ENCODE measurements at regions not wholly inside any gene's neighbourhood (a gene's known extent, or its start where the extent isn't known, plus 50 kb on each side); places are given as distances from the start of the nearest gene placed in this dataset.

DNA sequence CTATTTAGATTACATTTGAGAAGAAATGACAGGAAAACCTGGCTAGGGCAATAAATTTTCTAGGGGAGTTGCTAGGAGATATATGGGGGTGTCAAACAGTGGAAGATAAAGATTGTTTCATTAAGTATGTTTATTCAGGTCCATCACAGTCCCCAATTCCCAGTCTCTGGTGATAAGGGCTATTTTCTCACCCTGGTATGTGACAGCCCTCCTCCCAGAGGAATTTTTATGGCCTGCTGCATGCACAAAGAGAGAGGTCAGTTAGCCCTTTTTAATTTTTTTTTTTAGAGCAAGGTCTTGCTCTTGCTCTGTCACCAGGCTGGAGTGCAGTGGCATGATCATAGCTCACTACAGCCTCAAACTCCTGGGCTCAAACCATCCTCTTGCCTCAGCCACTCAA is 53.6 kb upstream of the ATF7IP2 start:
- DNase-seq, result no peak
- Histone ChIP-seq H3K27me3 (no peaks in the 10 kb centered on the region), H3K4me1 (no peaks in the 10 kb centered on the region), H3K27ac (no peak overlapping the region), H3K36me3 (no peaks in the 10 kb centered on the region), H3K4me3 (no peak overlapping the region), H3K9me3 (no peaks in the 10 kb centered on the region)
- intact Hi-C loops (cut with DNase I), result no loop called here
- TF ChIP-seq, protein P1, sequence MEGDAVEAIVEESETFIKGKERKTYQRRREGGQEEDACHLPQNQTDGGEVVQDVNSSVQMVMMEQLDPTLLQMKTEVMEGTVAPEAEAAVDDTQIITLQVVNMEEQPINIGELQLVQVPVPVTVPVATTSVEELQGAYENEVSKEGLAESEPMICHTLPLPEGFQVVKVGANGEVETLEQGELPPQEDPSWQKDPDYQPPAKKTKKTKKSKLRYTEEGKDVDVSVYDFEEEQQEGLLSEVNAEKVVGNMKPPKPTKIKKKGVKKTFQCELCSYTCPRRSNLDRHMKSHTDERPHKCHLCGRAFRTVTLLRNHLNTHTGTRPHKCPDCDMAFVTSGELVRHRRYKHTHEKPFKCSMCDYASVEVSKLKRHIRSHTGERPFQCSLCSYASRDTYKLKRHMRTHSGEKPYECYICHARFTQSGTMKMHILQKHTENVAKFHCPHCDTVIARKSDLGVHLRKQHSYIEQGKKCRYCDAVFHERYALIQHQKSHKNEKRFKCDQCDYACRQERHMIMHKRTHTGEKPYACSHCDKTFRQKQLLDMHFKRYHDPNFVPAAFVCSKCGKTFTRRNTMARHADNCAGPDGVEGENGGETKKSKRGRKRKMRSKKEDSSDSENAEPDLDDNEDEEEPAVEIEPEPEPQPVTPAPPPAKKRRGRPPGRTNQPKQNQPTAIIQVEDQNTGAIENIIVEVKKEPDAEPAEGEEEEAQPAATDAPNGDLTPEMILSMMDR (IDR thresholded peaks at IDR 0.05), result no peak
- no peak for ATAC-seq

DNA sequence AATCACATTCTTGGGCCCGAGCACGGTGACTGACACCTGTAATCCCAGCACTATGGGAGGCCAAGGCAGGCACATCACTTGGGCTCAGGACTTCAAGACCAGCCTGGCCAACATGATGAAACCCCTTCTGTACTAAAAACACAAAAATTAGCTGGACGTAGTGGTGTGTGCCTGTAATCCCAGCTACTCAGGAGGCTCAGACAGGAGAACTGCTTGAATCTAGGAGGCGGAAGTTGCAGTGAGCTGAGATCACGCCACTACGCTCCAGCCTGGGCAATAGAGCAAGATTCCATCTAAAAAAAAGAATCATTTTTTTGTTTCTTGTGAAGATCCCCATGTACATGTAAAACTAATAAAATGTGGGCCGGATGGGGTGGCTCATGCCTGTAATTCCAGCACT is 53.1 kb upstream of the ATF7IP2 start:
- Histone ChIP-seq H3K27ac (no peak overlapping the region), H3K27me3 (no peaks in the 10 kb centered on the region), H3K4me3 (no peak overlapping the region), H3K4me1 (no peaks in the 10 kb centered on the region), H3K9me3 (no peaks in the 10 kb centered on the region), H3K36me3 (no peaks in the 10 kb centered on the region)
- no peak for ATAC-seq
- TF ChIP-seq, protein P1 (IDR thresholded peaks at IDR 0.05), result no peak
- intact Hi-C loops (cut with DNase I), result no loop called here
- no peak for DNase-seq

DNA sequence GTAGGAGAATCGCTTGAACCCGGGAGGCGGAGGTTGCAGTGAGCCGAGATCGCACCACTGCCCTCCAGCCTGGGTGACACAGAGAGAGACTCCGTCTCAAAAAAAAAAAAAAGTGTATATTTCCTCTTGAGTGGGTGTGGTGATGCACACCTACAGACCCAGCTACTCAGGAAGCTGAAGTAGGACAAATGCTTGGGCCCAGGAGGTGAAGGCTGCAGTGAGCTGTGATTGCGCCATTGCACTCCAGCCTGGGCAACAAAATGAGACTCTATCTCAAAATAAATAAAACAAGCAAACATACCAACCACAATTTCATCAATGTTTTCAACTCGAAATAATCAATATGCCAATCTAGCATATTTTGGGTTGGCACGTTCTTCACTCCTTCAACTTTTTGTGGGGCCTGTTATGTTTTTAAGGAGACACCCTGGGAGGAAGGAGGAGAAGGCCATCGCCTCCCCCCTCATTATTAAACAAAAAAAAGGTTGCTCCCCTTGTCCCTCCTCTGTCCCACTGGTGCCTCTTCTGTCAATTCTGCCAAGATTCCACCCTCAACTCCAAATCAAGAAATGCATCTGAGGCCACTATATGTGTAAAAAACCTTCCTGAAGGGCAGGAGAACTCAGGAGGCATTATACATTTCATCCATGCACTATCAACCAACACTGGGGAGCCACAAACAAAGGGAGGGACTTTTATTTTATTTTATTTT is 52.4 kb upstream of the ATF7IP2 start:
- no peak for ATAC-seq
- no peaks in the 10 kb centered on the region for H3K36me3 ChIP-seq

DNA sequence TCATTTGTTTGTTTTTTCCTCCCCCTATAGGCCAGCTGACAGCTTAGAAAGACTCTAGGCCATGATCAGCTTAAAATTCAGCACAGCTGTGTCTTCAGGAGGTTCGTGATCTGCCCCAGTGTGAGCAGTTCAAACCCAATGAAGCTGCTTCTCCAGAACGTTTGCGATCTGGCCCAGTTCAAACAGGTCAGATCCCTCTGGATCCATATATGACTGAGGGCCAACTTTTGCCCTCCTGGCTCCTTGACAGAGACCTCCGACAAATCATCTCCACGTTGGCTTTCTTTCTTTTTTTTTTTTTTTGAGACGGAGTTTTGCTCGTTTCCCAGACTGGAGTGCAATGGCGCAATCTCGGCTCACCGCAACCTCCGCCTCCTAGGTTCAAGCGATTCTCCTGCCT is 50.2 kb upstream of the ATF7IP2 start:
- Histone ChIP-seq H3K27ac (no peak overlapping the region), H3K27me3 (no peaks in the 10 kb centered on the region), H3K36me3 (no peaks in the 10 kb centered on the region), H3K9me3 (peaks cover 0 to 24% of the 10 kb centered on the region in 2 donors), H3K4me3 (no peak overlapping the region), H3K4me1 (no peaks in the 10 kb centered on the region)
- DNase-seq (no peak), ATAC-seq (no peak)
- intact Hi-C loops (cut with DNase I), result no loop called here
- TF ChIP-seq, protein P1 (IDR thresholded peaks at IDR 0.05), result no peak

More for the DNA sequence above, 52.4 kb upstream of the ATF7IP2 start:
- no peaks in the 10 kb centered on the region for H3K4me1 ChIP-seq
- intact Hi-C loops (cut with DNase I), result no loop called here
- TF ChIP-seq, protein P1 (IDR thresholded peaks at IDR 0.05), result no peak
- DNase-seq, result no peak
- H3K27me3 ChIP-seq, result no peaks in the 10 kb centered on the region
- no peak overlapping the region for H3K4me3 ChIP-seq
- no peak overlapping the region for H3K27ac ChIP-seq
- H3K9me3 ChIP-seq, result peaks cover 0 to 2% of the 10 kb centered on the region in 2 donors
